HCT116 (cell line): ENCODE measurements at regions not wholly inside any gene's neighbourhood (a gene's known extent, or its start where the extent isn't known, plus 50 kb on each side); places are given as distances from the start of the nearest gene placed in this dataset.

Experiments
- ATAC-seq: fragments of 200-7000 bp; cut with Tn5 transposase; 2 replicates; pipeline ENCODE4 v1.9.1; 2020; ENCODE audit warnings: mild to moderate bottlenecking, moderate library complexity
- BruUV-seq: library from RNA; stranded (reverse); fragments of 400-500 nt; replicated peaks from 2 replicates; lab custom pipeline; 2021; lab: Mats Ljungman, UMichigan
- CTCF ChIA-PET: fragments of 300-600 bp; sonication (Branson Sonifier 250); formaldehyde crosslinking; loops from one replicate; lab custom pipeline; 2021; ENCODE audit warnings: antibody characterized with exemption; lab: Charles Lee
- POLR2A ChIA-PET: fragments of 300-600, 350-600 bp; sonication (Branson Sonifier 250); formaldehyde crosslinking; loops from one replicate; lab custom pipeline; 2021; ENCODE audit warnings: antibody characterized with exemption; lab: Charles Lee
- RAD21 ChIA-PET, 2 experiments: fragments of 300-600 bp; sonication (Branson Sonifier 250); formaldehyde crosslinking; loops; one replicate each; lab custom pipeline; 2023; ENCODE audit warnings: low total read pairs in 2 of 2; ENCODE audit not compliant: uncharacterized antibody in 2 of 2, unreplicated experiment in 2 of 2, low non-redundant PET in 1 of 2; lab: Charles Lee
- DNase-seq: peaks from one replicate; pipeline ENCODE4 v3.0.0-alpha.2; 2010; ENCODE audit warnings: low read depth, low spot score
- H2AFZ ChIP-seq: fragments of 200-600 bp; shearing (Covaris generic), sonication (generic); 2 replicates; pipeline ENCODE4 v1.6.1; 2017; ENCODE audit warnings: low read depth, mixed run types, mixed read lengths, antibody characterized with exemption, low read length; ENCODE audit not compliant: poor library complexity, severe bottlenecking
- H3K27ac ChIP-seq: 2 replicates; pipeline ENCODE4 v1.5.1; 2012; ENCODE audit warnings: low read depth, low read length
- H3K27me3 ChIP-seq: fragments of 200-600 bp; sonication (generic); 2 replicates; pipeline ENCODE4 v1.6.1; 2016; ENCODE audit warnings: mixed run types, low read length, mixed read lengths; ENCODE audit not compliant: insufficient read depth
- H3K36me3 ChIP-seq, 2 experiments: fragments of 200-500 bp in 1 of 2; fragments of 200-600 bp in 1 of 2; sonication (Bioruptor generic) in 1 of 2; sonication (generic) in 1 of 2; 2 replicates each; pipeline versions ENCODE4 v1.5.1 to v1.6.1; 2014 to 2016; ENCODE audit warnings: low read length in 2 of 2, inconsistent platforms in 1 of 2, mixed read lengths in 1 of 2, mixed run types in 1 of 2; ENCODE audit not compliant: insufficient read depth in 2 of 2, control insufficient read depth in 1 of 2
- H3K4me1 ChIP-seq, 2 experiments: fragments of 200-600 bp in 1 of 2; sonication (generic) in 1 of 2; 2 replicates each; pipeline versions ENCODE4 v1.5.1 to v1.6.1; 2012 to 2017; ENCODE audit warnings: low read length in 2 of 2, inconsistent platforms in 1 of 2, mild to moderate bottlenecking in 1 of 2, mixed read lengths in 1 of 2, mixed run types in 1 of 2, moderate library complexity in 1 of 2; ENCODE audit not compliant: insufficient read depth in 2 of 2, control insufficient read depth in 1 of 2
- H3K4me2 ChIP-seq: fragments of 200-600 bp; sonication (generic); 2 replicates; pipeline ENCODE4 v1.6.1; 2017; ENCODE audit warnings: mixed run types, low read length, mixed read lengths
- H3K4me3 ChIP-seq, 2 experiments: fragments of 200-600 bp in 1 of 2; sonication (generic) in 1 of 2; replicated peaks in 1 of 2; 2 replicates each; pipeline ENCODE4 v1.5.1; 2011 to 2016; ENCODE audit warnings: low read length in 2 of 2, control low read depth in 1 of 2, low read depth in 1 of 2, mild to moderate bottlenecking in 1 of 2, mixed read lengths in 1 of 2, mixed run types in 1 of 2
- H3K79me2 ChIP-seq: fragments of 200-600 bp; sonication (generic); 2 replicates; pipeline ENCODE4 v1.6.1; 2017; ENCODE audit warnings: mild to moderate bottlenecking, mixed run types, low read length, moderate library complexity, mixed read lengths; ENCODE audit not compliant: insufficient read depth
- H3K9ac ChIP-seq: fragments of 200-600 bp; sonication (generic); 2 replicates; pipeline ENCODE4 v1.6.1; 2016; ENCODE audit warnings: low read length, mixed read lengths
- H3K9me2 ChIP-seq: fragments of 200-600 bp; sonication (generic), shearing (Covaris generic); 2 replicates; pipeline ENCODE4 v1.6.1; 2017; ENCODE audit warnings: mixed run types, mild to moderate bottlenecking, moderate library complexity; ENCODE audit not compliant: insufficient read depth
- H3K9me3 ChIP-seq, 2 experiments: fragments of 200-500 bp in 1 of 2; fragments of 200-600 bp in 1 of 2; sonication (Bioruptor generic) in 1 of 2; sonication (generic) in 1 of 2; 2 replicates each; pipeline ENCODE4 v1.6.1; 2014 to 2017; ENCODE audit warnings: low read length in 2 of 2, mixed read lengths in 2 of 2, inconsistent platforms in 1 of 2, low read depth in 1 of 2, mild to moderate bottlenecking in 1 of 2, mixed run types in 1 of 2, moderate library complexity in 1 of 2; ENCODE audit not compliant: control insufficient read depth in 1 of 2, insufficient read depth in 1 of 2
- H4K20me1 ChIP-seq: fragments of 200-600 bp; sonication (generic), shearing (Covaris generic); 2 replicates; pipeline ENCODE4 v1.6.1; 2017; ENCODE audit warnings: mixed run types, mild to moderate bottlenecking, moderate library complexity; ENCODE audit not compliant: insufficient read depth
- CBX3 ChIP-seq: IDR thresholded peaks from 2 replicates; pipeline ENCODE4 v1.6.1; 2012; ENCODE audit warnings: low read depth
- CEBPB ChIP-seq: IDR thresholded peaks from 2 replicates; pipeline ENCODE4 v1.6.1; 2012; ENCODE audit warnings: low read depth
- CTCF ChIP-seq, 3 experiments: fragments of 200-600 bp in 1 of 3; sonication (generic) in 1 of 3; IDR thresholded peaks in 2 of 3; conservative IDR thresholded peaks in 1 of 3; 2 replicates each; pipeline ENCODE4 v1.5.1; 2012 to 2017; ENCODE audit warnings: low read depth in 2 of 3, low read length in 2 of 3, antibody characterized with exemption in 1 of 3, borderline replicate concordance in 1 of 3, control low read depth in 1 of 3, mild to moderate bottlenecking in 1 of 3, mixed read lengths in 1 of 3, mixed run types in 1 of 3, moderate library complexity in 1 of 3; ENCODE audit not compliant: insufficient read depth in 1 of 3
- FOSL1 ChIP-seq: IDR thresholded peaks from 2 replicates; pipeline ENCODE4 v1.6.1; 2012; ENCODE audit warnings: low read depth
- JUND ChIP-seq: IDR thresholded peaks from 2 replicates; pipeline ENCODE4 v1.6.1; 2012
- MAX ChIP-seq: IDR thresholded peaks from 2 replicates; pipeline ENCODE4 v1.6.1; 2012
- POLR2A ChIP-seq: IDR thresholded peaks from 2 replicates; pipeline ENCODE4 v1.7.0; 2011; ENCODE audit warnings: borderline replicate concordance; ENCODE audit not compliant: insufficient read depth, insufficient read length; ENCODE audit errors: extremely low read depth
- SP1 ChIP-seq: IDR thresholded peaks from 2 replicates; pipeline ENCODE4 v1.6.1; 2012; ENCODE audit warnings: low read depth
- SRF ChIP-seq: IDR thresholded peaks from 2 replicates; pipeline ENCODE4 v1.6.1; 2012; ENCODE audit warnings: low read depth
- TCF7L2 ChIP-seq: IDR thresholded peaks from 2 replicates; pipeline ENCODE4 v1.7.0; 2011; ENCODE audit warnings: borderline replicate concordance, inconsistent platforms; ENCODE audit not compliant: insufficient read depth, insufficient read length; ENCODE audit errors: extremely low read depth
- ZBTB33 ChIP-seq: IDR thresholded peaks from 2 replicates; pipeline ENCODE4 v1.6.1; 2011; ENCODE audit warnings: mild to moderate bottlenecking, low read length, moderate library complexity; ENCODE audit not compliant: insufficient replicate concordance; ENCODE audit errors: extremely low read depth
- ZNF274 ChIP-seq: fragments of 200-500 bp; sonication (Bioruptor generic); IDR thresholded peaks from 2 replicates; pipeline ENCODE4 v1.6.1; 2014; ENCODE audit warnings: mild to moderate bottlenecking, low read depth, low read length, inconsistent platforms
- intact Hi-C: fragments of 100-400 bp; cut with micrococcal nuclease; formaldehyde crosslinking; loops from 2 replicates; pipeline ENCODE4 v1.10.0; 2022
- TF ChIP-seq, protein P1 (sequence below): IDR thresholded peaks from 2 replicates; pipeline ENCODE4 v1.6.1; 2012; ENCODE audit warnings: low read depth

DNA sequence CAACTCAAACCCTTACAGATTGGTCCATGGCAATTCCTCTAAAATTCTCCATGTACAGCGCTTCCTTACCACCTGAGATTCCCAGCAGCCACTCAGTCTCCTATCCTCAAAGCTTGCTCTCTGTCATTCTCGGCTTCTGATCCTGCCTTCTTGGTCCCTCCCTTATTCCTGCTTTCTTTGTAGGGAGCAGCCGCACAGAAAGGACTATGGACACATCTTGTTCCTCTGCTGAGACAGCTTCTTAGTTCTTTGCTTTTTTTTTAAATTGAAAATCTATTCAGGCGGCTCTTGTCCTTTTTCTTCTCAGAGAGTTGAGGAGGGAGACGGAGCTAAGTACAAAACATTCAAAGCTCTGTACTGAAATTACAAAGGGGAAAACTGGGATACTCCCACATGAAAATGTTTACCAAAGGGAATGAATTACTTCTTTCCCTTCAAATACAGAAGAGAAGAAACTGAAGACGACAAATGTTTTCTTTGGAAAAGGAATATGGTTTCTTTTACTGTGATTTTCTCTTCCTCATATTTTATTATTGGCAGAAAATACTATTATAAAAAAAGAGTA, 285.1 kb downstream of the IL20RB start (continued):
- TF ChIP-seq SRF = no peak
- TF ChIP-seq MAX = no peak
- no peak for TF ChIP-seq ZBTB33
- TF ChIP-seq TCF7L2 = no peak
- no peak for TF ChIP-seq CBX3
- TF ChIP-seq JUND = no peak
- no peak for TF ChIP-seq SP1

- ChIA-PET RAD21 (no interaction called here), CTCF (no interaction called here), POLR2A (no interaction called here)
- no peak overlapping the region for H3K4me2 ChIP-seq
- no peak overlapping the region for H3K27ac ChIP-seq
- DNase-seq = no peak
- no peaks in the 10 kb centered on the region for H3K9me2 ChIP-seq
- H2AFZ ChIP-seq = no peak overlapping the region
- H3K79me2 ChIP-seq = no peaks in the 10 kb centered on the region
- TF ChIP-seq CEBPB (no peak), POLR2A (no peak), ZNF274 (no peak), CTCF (IDR thresholded peaks at IDR 0.05 in 2 of 3, conservative IDR thresholded peaks at IDR 0.05 in 1 of 3; ENCODE audit: borderline replicate concordance in 1 of 3, insufficient read depth in 1 of 3, low read depth in 2 of 3, low read length in 2 of 3) (no peak), TCF7L2 (no peak), ZBTB33 (no peak), FOSL1 (no peak), MAX (no peak), CBX3 (no peak)
- TF ChIP-seq, protein P1, sequence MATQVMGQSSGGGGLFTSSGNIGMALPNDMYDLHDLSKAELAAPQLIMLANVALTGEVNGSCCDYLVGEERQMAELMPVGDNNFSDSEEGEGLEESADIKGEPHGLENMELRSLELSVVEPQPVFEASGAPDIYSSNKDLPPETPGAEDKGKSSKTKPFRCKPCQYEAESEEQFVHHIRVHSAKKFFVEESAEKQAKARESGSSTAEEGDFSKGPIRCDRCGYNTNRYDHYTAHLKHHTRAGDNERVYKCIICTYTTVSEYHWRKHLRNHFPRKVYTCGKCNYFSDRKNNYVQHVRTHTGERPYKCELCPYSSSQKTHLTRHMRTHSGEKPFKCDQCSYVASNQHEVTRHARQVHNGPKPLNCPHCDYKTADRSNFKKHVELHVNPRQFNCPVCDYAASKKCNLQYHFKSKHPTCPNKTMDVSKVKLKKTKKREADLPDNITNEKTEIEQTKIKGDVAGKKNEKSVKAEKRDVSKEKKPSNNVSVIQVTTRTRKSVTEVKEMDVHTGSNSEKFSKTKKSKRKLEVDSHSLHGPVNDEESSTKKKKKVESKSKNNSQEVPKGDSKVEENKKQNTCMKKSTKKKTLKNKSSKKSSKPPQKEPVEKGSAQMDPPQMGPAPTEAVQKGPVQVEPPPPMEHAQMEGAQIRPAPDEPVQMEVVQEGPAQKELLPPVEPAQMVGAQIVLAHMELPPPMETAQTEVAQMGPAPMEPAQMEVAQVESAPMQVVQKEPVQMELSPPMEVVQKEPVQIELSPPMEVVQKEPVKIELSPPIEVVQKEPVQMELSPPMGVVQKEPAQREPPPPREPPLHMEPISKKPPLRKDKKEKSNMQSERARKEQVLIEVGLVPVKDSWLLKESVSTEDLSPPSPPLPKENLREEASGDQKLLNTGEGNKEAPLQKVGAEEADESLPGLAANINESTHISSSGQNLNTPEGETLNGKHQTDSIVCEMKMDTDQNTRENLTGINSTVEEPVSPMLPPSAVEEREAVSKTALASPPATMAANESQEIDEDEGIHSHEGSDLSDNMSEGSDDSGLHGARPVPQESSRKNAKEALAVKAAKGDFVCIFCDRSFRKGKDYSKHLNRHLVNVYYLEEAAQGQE = no peak
- no peaks in the 10 kb centered on the region for H3K36me3 ChIP-seq
- no peak overlapping the region for H3K9ac ChIP-seq
- no peak for ATAC-seq
- no TSS peak for BruUV-seq
- H3K27me3 ChIP-seq = peaks cover 23% of the 10 kb centered on the region; the same call in 1 of the 2 replicates
- no peaks in the 10 kb centered on the region for H3K9me3 ChIP-seq
- intact Hi-C loops = no loop called here
- H3K4me1 ChIP-seq = no peaks in the 10 kb centered on the region; a peak in 1 of 4 replicates
- no peaks in the 10 kb centered on the region for H4K20me1 ChIP-seq
- H3K4me3 ChIP-seq = no peak overlapping the region
Measured at GRCh38 chr3:137246491-137246890, 288.7 kb downstream of the IL20RB start.
